PC-3 (cell line): ENCODE measurements at regions not wholly inside any gene's neighbourhood (a gene's known extent, or its start where the extent isn't known, plus 50 kb on each side); places are given as distances from the start of the nearest gene placed in this dataset.
A peak's percentile ranks its signal among the peaks of the same experiment; 100 is the strongest.

ENCODE experiments used
- ATAC-seq: fragments of 200-7000 bp; cut with Tn5 transposase; 2 replicates; pipeline ENCODE4 v1.9.1; 2020; ENCODE audit warnings: mild to moderate bottlenecking, moderate library complexity
- BruUV-seq: library from RNA; stranded (reverse); fragments of 400-500 nt; replicated peaks from 2 replicates; lab custom pipeline; 2021; lab: Mats Ljungman, UMichigan
- CTCF ChIA-PET: fragments of 300-600 bp; sonication (Branson Sonifier 250); formaldehyde crosslinking; loops from one replicate; lab custom pipeline; 2022; ENCODE audit warnings: antibody characterized with exemption; lab: Charles Lee
- POLR2A ChIA-PET: fragments of 300-600 bp; sonication (Branson Sonifier 250); formaldehyde crosslinking; loops from one replicate; lab custom pipeline; 2022; ENCODE audit warnings: antibody characterized with exemption; ENCODE audit not compliant: unreplicated experiment; lab: Charles Lee
- DNase-seq: peaks from one replicate; pipeline ENCODE4 v3.0.0-alpha.2; 2015
- H2AFZ ChIP-seq: fragments of 300-600 bp; sonication (generic); 2 replicates; pipeline ENCODE4 v1.6.0; 2016; ENCODE audit warnings: antibody characterized with exemption, low read length
- H3F3A ChIP-seq: fragments of 300-600 bp; sonication (generic); one replicate; pipeline ENCODE4 v1.6.0; 2017; ENCODE audit warnings: antibody characterized with exemption, low read length, control low read depth, mild to moderate bottlenecking; ENCODE audit not compliant: unreplicated experiment
- H3K27ac ChIP-seq: fragments of 300-600 bp; sonication (generic); 2 replicates; pipeline ENCODE4 v1.5.1; 2016; ENCODE audit warnings: mild to moderate bottlenecking, low read length
- H3K27me3 ChIP-seq: fragments of 300-600 bp; sonication (generic); 2 replicates; pipeline ENCODE4 v1.6.1; 2016; ENCODE audit warnings: low read length, mixed read lengths
- H3K36me3 ChIP-seq: fragments of 300-600 bp; sonication (generic); 2 replicates; pipeline ENCODE4 v1.6.1; 2016; ENCODE audit warnings: low read depth, mixed run types, low read length, mixed read lengths
- H3K4me1 ChIP-seq: fragments of 300-600 bp; sonication (generic); 2 replicates; pipeline ENCODE4 v1.5.1; 2016; ENCODE audit warnings: low read length; ENCODE audit not compliant: insufficient read depth
- H3K4me2 ChIP-seq: fragments of 300-600 bp; sonication (generic); 2 replicates; pipeline ENCODE4 v1.6.0; 2016; ENCODE audit warnings: low read length
- H3K4me3 ChIP-seq: fragments of 300-600 bp; sonication (generic); 2 replicates; pipeline ENCODE4 v1.5.1; 2016; ENCODE audit warnings: mild to moderate bottlenecking, low read length, mixed read lengths
- H3K79me2 ChIP-seq: fragments of 300-600 bp; sonication (generic); 2 replicates; pipeline ENCODE4 v1.6.1; 2017; ENCODE audit warnings: low read length, mixed read lengths
- H3K9ac ChIP-seq: fragments of 300-600 bp; sonication (generic); 2 replicates; pipeline ENCODE4 v1.6.0; 2016; ENCODE audit warnings: mild to moderate bottlenecking, low read length
- H3K9me2 ChIP-seq: fragments of 300-600 bp; sonication (generic); replicated peaks from 2 replicates; pipeline ENCODE4 v1.6.1; 2016; ENCODE audit warnings: mixed run types, low read length, mixed read lengths
- H3K9me3 ChIP-seq: fragments of 300-600 bp; sonication (generic); 2 replicates; pipeline ENCODE4 v1.6.1; 2016; ENCODE audit warnings: low read length, mixed read lengths
- H4K20me1 ChIP-seq: fragments of 300-600 bp; sonication (generic); 2 replicates; pipeline ENCODE4 v1.6.1; 2016; ENCODE audit warnings: low read length, mixed read lengths
- CTCF ChIP-seq: fragments of 300-600 bp; sonication (generic); conservative IDR thresholded peaks from 2 replicates; pipeline ENCODE4 v1.5.1; 2017; ENCODE audit warnings: antibody characterized with exemption, low read depth, mild to moderate bottlenecking, low read length
- EZH2 ChIP-seq: fragments of 300-600 bp; sonication (generic); IDR thresholded peaks from one replicate; pipeline ENCODE4 v1.6.1; 2017; ENCODE audit warnings: antibody characterized with exemption, mild to moderate bottlenecking, low read length; ENCODE audit not compliant: unreplicated experiment
- EZH2phosphoT487 ChIP-seq: fragments of 300-600 bp; sonication (generic); IDR thresholded peaks from 2 replicates; pipeline ENCODE4 v1.6.1; 2018; ENCODE audit warnings: mild to moderate bottlenecking, antibody characterized with exemption, low read length, borderline replicate concordance
- intact Hi-C: fragments of 100-400 bp; cut with micrococcal nuclease; formaldehyde crosslinking; loops from 2 replicates; pipeline ENCODE4 v1.9.0; 2023

DNA sequence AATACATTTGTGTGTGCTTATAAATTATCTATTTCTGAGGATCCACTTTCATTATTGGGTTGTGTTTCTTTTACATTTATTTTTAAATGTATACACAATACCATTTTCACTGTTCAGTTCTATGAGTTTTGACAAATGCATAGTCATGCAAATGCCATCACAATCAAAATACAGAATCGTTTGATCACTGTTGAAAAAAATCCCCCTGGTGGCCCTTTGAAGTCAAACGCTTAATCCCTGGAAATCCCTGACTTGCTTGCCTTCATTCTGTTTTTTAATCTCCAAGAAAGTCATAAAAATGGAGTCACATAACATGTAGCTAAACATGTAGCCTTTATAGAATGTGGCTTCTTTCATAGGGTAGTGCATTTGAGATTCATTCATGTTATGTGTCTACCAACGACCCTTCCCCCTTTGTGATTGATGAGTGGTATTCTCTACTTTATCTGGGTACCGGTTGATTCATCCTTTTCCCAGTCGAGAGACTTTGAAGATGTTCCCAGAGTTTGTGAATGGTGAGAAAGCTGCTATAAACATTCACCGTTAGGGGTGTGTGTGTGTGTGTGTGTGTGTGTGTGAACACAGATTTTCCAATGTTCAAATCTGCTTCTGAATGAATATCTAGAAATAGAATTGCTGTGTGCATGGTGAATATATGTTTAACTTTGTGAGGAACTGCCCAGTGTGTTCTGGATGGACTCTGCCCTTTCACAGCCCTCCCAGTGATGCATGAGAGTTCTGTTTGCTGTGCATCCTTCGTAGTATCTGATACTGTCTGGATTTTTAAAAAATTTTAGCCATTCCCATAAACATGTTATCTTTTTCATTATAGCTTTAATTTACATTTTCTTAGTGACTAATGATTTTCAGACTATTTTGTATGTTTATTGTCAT is 173.6 kb downstream of the GALR1 start:
- Histone ChIP-seq H3K79me2 (no peaks in the 10 kb centered on the region), H3K27ac (no peak overlapping the region), H3K4me3 (no peak overlapping the region), H3F3A (no peaks in the 10 kb centered on the region), H3K4me2 (no peak overlapping the region), H3K9ac (no peak overlapping the region), H3K4me1 (no peaks in the 10 kb centered on the region), H4K20me1 (no peaks in the 10 kb centered on the region), H3K9me2 (no peaks in the 10 kb centered on the region), H2AFZ (no peak overlapping the region), H3K9me3 (no peaks in the 10 kb centered on the region), H3K36me3 (no peaks in the 10 kb centered on the region), H3K27me3 (peaks cover 5% of the 10 kb centered on the region; the same call in 1 of the 2 replicates)
- POLR2A ChIA-PET: no interaction called here
- TF ChIP-seq EZH2: no peak
- TF ChIP-seq EZH2phosphoT487: no peak
- TF ChIP-seq CTCF: peak; percentile 43; the same call in 1 of the 2 replicates
- DNase-seq: peak; percentile 4
- BruUV-seq: no TSS peak
- intact Hi-C loops: no loop called here
- CTCF ChIA-PET: no interaction called here
- no peak for ATAC-seq

DNA sequence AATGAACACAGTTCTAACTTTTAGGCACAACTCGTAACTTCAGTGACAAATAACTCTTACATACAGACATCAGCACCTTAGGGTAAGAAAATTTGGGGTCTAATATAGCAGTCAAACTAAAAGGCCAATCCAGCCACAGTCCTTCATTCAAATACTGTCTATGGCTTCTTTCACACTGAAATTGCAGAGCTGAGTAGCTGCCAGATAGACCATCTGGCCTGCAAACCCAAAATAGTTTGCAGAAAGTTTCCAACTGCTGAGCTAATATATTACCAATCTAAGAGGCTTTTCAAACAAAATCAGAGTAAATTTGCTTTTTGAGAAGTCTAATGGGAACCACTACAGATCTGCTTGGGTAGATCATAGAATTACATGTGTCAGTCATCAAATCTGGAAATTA is 183.4 kb downstream of the GALR1 start:
- H4K20me1 ChIP-seq: no peaks in the 10 kb centered on the region
- no peaks in the 10 kb centered on the region for H3K4me1 ChIP-seq
- DNase-seq (no peak), ATAC-seq (no peak)
- H3K4me2 ChIP-seq: no peak overlapping the region
- no peaks in the 10 kb centered on the region for H3F3A ChIP-seq
- BruUV-seq: no TSS peak
- CTCF ChIA-PET: no interaction called here
- POLR2A ChIA-PET: no interaction called here
- H3K36me3 ChIP-seq: no peaks in the 10 kb centered on the region
- intact Hi-C loops: no loop called here
- no peak overlapping the region for H2AFZ ChIP-seq
- H3K4me3 ChIP-seq: no peak overlapping the region
- H3K79me2 ChIP-seq: no peaks in the 10 kb centered on the region
- no peak overlapping the region for H3K9ac ChIP-seq
- no peak overlapping the region for H3K27ac ChIP-seq
- H3K9me2 ChIP-seq: no peaks in the 10 kb centered on the region
- no peak for TF ChIP-seq EZH2
- TF ChIP-seq EZH2phosphoT487: no peak
- no peak for TF ChIP-seq CTCF
- H3K9me3 ChIP-seq: no peaks in the 10 kb centered on the region
- H3K27me3 ChIP-seq: peaks cover 30% of the 10 kb centered on the region

DNA sequence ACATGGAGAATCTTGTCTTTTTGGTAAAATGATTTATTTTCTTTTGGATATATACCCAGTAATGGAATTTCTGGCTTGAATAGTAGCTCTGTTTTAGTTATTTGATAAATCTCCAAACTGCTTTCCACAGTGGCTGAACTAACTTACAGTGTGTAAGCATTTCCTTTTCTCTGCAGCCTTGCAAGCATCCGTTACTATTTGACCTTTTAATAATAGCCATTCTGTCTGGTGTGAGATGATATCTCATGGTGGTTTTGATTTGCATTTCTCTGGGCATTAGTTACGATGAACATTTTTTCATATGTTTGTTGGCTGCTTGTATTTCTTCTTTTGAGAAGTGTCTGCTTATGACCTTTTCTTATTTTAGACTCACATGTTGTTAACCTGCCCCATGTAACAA is 190.2 kb downstream of the GALR1 start:
- Histone ChIP-seq H3K9ac (no peak overlapping the region), H3K9me2 (no peaks in the 10 kb centered on the region), H3K27me3 (peaks cover 21% of the 10 kb centered on the region), H3F3A (no peaks in the 10 kb centered on the region), H3K4me1 (no peaks in the 10 kb centered on the region), H2AFZ (no peak overlapping the region), H3K27ac (no peak overlapping the region), H4K20me1 (no peaks in the 10 kb centered on the region), H3K9me3 (no peaks in the 10 kb centered on the region), H3K36me3 (no peaks in the 10 kb centered on the region), H3K79me2 (no peaks in the 10 kb centered on the region), H3K4me3 (no peak overlapping the region), H3K4me2 (no peak overlapping the region)
- intact Hi-C loops: no loop called here
- CTCF ChIA-PET: interaction anchor here (0.7 kb wide), 1 partner anchor 385 kb away, joined by 3 read pairs; no protein-coding TSS in a partner anchor
- POLR2A ChIA-PET: no interaction called here
- TF ChIP-seq EZH2: no peak
- TF ChIP-seq CTCF: no peak
- TF ChIP-seq EZH2phosphoT487: no peak
- DNase-seq (no peak), ATAC-seq (no peak)
- no TSS peak for BruUV-seq
